ENCODE measurements at regions not wholly inside any gene's neighbourhood (a gene's known extent, or its start where the extent isn't known, plus 50 kb on each side); places are given as distances from the start of the nearest gene placed in this dataset.

DNA sequence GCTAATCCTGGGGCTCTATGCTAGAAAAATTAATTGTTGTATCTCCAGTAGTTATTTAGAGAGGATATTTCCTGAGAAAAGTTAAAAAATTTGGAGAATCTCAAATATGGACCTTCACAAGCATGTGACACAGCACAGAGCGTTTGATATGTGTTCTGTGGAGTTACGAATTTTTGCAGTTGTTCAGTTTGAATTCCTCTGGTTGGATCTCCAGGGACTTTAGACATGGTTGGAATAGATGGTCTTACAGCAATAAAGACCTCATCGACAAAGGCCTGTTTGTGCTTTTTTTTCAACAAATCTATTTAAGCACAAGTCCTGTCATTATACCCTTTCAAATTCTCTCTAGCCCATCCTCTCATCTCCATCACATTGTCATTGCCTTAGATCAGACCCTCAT, 138.0 kb downstream of the TES start:
- TF ChIP-seq, protein P1, sequence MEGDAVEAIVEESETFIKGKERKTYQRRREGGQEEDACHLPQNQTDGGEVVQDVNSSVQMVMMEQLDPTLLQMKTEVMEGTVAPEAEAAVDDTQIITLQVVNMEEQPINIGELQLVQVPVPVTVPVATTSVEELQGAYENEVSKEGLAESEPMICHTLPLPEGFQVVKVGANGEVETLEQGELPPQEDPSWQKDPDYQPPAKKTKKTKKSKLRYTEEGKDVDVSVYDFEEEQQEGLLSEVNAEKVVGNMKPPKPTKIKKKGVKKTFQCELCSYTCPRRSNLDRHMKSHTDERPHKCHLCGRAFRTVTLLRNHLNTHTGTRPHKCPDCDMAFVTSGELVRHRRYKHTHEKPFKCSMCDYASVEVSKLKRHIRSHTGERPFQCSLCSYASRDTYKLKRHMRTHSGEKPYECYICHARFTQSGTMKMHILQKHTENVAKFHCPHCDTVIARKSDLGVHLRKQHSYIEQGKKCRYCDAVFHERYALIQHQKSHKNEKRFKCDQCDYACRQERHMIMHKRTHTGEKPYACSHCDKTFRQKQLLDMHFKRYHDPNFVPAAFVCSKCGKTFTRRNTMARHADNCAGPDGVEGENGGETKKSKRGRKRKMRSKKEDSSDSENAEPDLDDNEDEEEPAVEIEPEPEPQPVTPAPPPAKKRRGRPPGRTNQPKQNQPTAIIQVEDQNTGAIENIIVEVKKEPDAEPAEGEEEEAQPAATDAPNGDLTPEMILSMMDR (IDR thresholded peaks at IDR 0.05): no peak
- TF ChIP-seq POLR2A (IDR thresholded peaks at IDR 0.05): no peak
- H3K4me3 ChIP-seq: no peak overlapping the region
- H3K36me3 ChIP-seq (ENCODE audit: low read depth, missing control alignments): no peaks in the 10 kb centered on the region
- no peak overlapping the region for H3K27ac ChIP-seq
- no peak for DNase-seq
- intact Hi-C loops (cut with DNase I; ENCODE audit: low total_unique reads): no loop called here
- no peaks in the 10 kb centered on the region for H3K27me3 ChIP-seq
- no peaks in the 10 kb centered on the region for H3K9me3 ChIP-seq
- H3K4me1 ChIP-seq: no peaks in the 10 kb centered on the region
- 56 to 73% methylated on average over 3 of the region's 3 CpGs for WGBS, 2 donors

DNA sequence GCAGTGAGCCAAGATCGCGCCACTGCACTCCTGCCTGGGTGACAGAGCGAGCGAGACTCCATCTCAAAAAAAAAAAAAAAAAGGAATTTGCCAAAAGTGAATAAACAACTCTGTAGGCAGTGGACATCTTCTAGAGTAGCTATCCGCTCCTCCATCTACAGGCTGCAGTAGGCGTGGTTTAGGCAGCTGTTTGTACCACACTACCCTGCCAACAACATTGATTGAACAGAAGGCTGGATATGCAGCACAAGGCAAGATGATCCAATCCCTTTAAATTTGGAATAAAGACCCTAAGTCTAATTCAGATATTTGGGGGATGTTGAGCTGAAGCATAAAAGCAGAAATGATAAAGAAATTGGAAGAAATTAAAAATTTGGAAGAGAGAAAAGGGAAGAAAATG, 141.6 kb downstream of the TES start:
- Histone ChIP-seq H3K9me3 (no peaks in the 10 kb centered on the region), H3K4me1 (peaks cover 13% of the 10 kb centered on the region), H3K27ac (no peak overlapping the region), H3K36me3 (ENCODE audit: low read depth, missing control alignments) (no peaks in the 10 kb centered on the region), H3K27me3 (no peaks in the 10 kb centered on the region), H3K4me3 (no peak overlapping the region)
- DNase-seq: no peak
- WGBS, 2 donors: 61 to 86% methylated on average over 6 of the region's 6 CpGs
- intact Hi-C loops (cut with DNase I; ENCODE audit: low total_unique reads): no loop called here
- TF ChIP-seq, protein P1 (IDR thresholded peaks at IDR 0.05): no peak

DNA sequence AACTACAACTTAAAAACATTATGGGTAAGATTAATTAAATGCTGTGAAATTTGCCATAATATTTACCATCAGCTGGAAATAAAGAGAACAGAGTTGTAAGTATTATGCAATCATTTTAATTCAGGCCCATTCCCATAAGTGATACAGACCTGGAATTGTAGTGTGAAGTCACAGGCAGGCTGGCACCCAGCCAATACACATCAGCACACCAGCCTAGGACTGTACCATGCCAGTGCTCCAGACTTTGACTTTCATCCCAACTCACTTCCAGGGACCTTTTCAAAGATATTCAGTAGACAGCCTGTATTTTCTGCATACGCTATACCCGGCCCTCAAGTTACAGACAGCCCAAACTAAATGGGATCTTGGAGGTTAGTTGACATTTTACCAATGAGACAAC, 143.3 kb downstream of the TES start:
- 56 to 72% methylated on average over 2 of the region's 2 CpGs for WGBS, 2 donors
- no peaks in the 10 kb centered on the region for H3K27me3 ChIP-seq
- no peaks in the 10 kb centered on the region for H3K36me3 ChIP-seq (ENCODE audit: low read depth, missing control alignments)
- no peaks in the 10 kb centered on the region for H3K9me3 ChIP-seq
- intact Hi-C loops (cut with DNase I; ENCODE audit: low total_unique reads): no loop called here
- H3K27ac ChIP-seq: peak overlapping the region in 1 of 2 donors; percentile 80
- no peak overlapping the region for H3K4me3 ChIP-seq
- no peak for DNase-seq
- no peak for TF ChIP-seq POLR2A (IDR thresholded peaks at IDR 0.05)
- TF ChIP-seq, protein P1 (IDR thresholded peaks at IDR 0.05): no peak
- peaks cover 13% of the 10 kb centered on the region for H3K4me1 ChIP-seq

DNA sequence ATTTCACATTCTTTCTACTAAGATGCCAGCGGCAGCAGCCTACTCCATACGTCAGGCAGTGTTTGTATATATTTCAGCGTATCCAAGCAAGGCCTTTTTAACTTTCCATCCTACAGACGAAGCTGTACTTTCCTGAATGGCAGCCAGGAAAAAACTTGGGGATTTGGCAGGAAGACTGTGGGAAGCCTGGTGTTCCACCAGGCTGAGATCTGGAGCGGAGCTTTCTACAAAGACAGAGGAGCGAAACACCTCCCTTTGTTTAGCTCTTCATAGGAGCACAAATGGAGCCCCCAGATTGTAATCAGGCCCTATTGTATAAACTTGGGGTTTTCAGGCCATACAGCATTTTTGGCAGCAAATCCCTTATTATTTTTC, 143.8 kb downstream of the TES start:
- intact Hi-C loops (cut with DNase I; ENCODE audit: low total_unique reads): no loop called here
- no peak overlapping the region for H3K4me3 ChIP-seq
- no peaks in the 10 kb centered on the region for H3K27me3 ChIP-seq
- peaks cover 13% of the 10 kb centered on the region for H3K4me1 ChIP-seq
- no peaks in the 10 kb centered on the region for H3K9me3 ChIP-seq
- DNase-seq: peak; percentile 46
- no peak for TF ChIP-seq POLR2A (IDR thresholded peaks at IDR 0.05)
- TF ChIP-seq, protein P1 (IDR thresholded peaks at IDR 0.05): no peak
- H3K27ac ChIP-seq: peak overlapping the region in 1 of 2 donors; percentile 80
- WGBS, 2 donors: 42 to 43% methylated on average over 6 of the region's 6 CpGs
- H3K36me3 ChIP-seq (ENCODE audit: low read depth, missing control alignments): no peaks in the 10 kb centered on the region

DNA sequence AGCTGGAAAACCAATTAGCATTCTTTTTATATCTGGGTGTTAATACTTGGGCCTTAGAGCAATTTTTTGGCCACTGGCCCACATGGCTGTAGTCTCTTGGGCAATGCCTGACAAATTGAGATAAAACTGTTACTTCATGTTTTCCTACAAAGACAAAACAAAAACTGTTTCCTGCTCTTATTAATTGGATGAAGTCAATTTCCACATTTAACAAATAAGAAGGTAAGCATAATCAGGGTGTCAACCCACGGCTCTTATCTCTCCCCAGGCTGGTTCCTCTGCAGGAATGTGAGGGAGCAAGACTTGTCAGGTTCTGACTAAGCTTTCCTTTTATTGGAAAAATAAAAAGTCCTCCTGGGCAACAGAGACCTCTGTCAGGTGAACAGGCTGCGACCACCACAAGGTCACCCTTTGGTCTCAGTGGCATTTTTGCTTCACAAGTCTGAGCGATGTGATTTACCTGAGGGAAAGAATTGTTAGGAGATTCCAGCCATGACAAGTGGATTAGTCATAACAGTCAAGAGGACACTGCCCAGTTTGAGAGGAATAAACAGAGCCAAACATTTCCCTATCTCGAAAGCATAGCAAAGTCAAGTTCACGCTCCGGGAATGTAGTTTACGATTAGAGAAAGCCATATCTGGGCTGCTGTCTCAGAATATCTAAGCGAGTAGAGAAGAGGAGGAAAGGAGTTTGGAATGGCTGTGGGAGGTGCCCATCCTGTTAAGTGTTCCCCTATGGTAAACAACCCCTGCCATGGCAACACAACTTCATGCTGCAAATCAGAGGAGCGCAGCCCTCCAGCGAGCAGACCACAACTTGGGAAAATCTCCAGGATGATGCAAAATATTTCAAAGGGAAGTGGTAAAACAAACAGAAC, 144.4 kb downstream of the TES start:
- peak; percentile 61 for DNase-seq
- Histone ChIP-seq H3K4me1 (peaks cover 13% of the 10 kb centered on the region), H3K27ac (peak overlapping the region; percentile 36 to 80), H3K27me3 (no peaks in the 10 kb centered on the region), H3K9me3 (no peaks in the 10 kb centered on the region), H3K36me3 (ENCODE audit: low read depth, missing control alignments) (no peaks in the 10 kb centered on the region), H3K4me3 (no peak overlapping the region)
- intact Hi-C loops (cut with DNase I; ENCODE audit: low total_unique reads): no loop called here
- TF ChIP-seq POLR2A (IDR thresholded peaks at IDR 0.05): no peak
- TF ChIP-seq, protein P1 (IDR thresholded peaks at IDR 0.05): no peak
- 16 to 36% methylated on average over 10 of the region's 10 CpGs for WGBS, 2 donors

Measured in testis (tissue), 2 donors.